NCI-H69 (cell line): ENCODE measurements at regions not wholly inside any gene's neighbourhood (a gene's known extent, or its start where the extent isn't known, plus 50 kb on each side); places are given as distances from the start of the nearest gene placed in this dataset.

Experiments
- DNase-seq: peaks from one replicate; lab custom pipeline; 2025; lab: John Stamatoyannopoulos, UW

DNA sequence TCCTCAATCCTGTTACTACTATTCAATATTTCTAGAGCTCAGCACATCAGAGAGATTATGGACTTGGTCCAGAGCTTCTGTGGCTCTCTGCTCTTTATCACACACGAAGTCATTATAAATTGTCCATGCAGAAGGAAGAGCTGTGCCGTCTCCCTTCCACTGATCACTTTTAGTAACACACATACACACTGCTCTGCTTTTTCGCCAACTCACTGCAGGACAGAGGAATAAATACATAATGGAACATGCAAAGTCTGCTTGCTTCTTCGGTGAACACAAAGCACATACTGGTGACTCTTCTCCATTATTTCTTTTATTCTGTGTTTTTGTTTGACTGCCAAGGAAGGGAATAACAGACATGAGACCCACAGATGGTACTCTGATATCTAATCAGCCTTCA, 1000.0 kb upstream of the TENM4 start:
- no peak for DNase-seq

DNA sequence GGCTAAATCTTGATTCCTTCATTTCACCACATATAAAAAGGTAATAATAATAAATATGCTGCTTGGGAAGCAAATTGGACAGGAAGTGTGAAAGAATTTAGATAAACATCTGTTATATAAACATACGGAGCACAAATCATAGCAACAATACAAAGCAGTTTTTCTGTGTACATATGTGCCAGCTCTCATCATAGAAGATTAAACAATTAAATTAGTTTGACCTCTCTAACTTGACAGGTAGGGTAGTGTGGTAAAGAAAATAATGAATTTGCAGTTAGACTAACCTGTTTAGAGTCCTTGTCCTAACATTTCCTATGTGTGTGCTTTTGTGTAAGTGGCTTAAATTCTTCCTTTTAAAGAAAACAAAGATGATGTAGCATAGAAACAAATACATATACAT, 995.7 kb upstream of the TENM4 start:
- no peak for DNase-seq

- no peak for DNase-seq
Observed at GRCh38 chr11:80435345-80435744, 994.5 kb upstream of the TENM4 start.

DNA sequence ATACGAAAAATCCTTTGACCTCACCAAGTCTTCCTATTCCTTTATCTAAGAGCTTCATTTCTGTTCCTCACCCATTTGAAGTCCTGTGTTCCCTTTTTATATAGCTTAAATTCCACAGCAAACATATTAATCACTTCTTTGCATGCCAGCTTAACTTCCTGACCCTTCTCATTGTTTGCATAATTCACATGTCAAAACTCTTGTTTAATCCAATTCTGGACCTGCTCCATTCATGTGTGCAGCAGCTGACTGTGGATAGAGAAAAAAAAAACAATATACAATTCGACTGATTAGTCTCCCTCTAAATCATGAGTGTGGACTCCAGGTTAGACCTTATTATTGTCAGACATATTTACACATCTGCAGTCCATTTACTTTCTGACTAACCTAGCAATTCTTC, 991.2 kb upstream of the TENM4 start:
- DNase-seq = no peak

DNA sequence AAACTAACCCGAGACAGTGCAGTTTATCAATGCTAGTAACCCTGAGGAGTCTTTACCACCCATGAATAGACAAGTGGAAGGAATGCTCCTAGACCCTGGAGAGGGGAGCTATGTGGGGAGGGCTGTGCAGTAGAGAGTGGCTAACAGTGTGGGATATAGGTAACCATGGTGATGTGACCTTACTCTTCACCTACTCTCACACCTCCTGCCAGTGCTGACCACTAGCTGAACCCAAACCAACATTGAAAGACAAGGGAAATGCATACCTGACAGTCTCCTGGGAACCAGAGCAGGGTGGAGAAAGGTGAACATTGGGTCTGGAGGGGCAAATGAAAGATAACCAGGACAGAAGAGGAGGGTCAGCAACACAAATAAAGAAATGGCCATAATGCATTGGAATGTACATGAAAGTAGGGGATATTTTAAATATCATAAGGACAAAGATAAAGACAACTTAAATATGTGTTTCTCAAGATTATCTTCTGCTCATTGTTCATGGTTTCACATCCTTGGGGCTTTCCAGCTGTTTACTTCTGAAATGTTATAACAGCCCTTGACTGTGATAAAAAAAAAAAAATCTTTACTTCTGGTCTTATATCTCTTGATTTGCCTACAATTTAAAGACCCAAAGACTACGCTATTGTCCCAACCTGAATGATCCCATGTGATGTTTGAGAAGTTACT, 983.3 kb upstream of the TENM4 start:
- no peak for DNase-seq

DNA sequence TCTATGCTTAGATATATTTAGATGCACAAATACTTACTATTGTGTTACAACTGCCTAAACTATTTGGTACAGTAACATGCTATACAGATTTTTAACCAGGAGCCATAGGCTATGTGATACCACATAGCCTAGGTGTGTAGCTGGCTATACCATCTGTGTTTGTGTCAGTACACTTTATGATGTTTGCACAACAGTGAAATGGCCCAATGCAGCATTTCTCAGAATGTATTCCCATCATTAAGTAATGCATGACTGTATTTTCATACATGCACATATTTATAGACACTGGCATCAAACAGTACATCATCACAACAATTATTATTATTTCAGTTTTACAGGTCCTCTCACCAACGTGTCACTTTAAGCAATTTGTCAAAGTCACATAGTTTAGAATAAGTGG, 979.5 kb upstream of the TENM4 start:
- DNase-seq = no peak

- DNase-seq = no peak
Observed at GRCh38 chr11:80417681-80418080, 976.9 kb upstream of the TENM4 start.

- DNase-seq = no peak
Observed at GRCh38 chr11:80415580-80415979, 974.8 kb upstream of the TENM4 start.

GRCh38 chr11:80414181-80415165, 973.6 kb upstream of the TENM4 start:
- DNase-seq = no peak

DNA sequence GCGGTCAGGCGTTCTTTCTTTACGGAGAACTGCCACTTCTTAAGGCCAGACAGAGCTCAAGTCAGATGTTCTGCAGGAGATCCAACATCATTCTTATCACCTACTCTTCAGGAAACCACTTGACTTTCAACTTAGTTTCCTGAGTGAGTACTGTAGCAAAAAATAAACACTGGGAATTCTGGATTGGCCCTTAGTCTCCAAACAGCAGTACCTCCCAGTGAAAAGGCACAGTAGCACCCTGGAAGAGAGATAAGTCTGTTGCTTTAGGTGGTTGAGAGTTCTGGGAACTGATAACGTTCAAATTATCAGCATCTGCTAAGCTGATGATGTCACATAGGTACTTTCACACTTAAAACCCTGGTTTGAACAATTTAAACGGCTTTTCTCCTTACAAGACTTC, 971.8 kb upstream of the TENM4 start:
- no peak for DNase-seq

- no peak for DNase-seq
Observed at GRCh38 chr11:80393210-80393609, 952.4 kb upstream of the TENM4 start.

DNA sequence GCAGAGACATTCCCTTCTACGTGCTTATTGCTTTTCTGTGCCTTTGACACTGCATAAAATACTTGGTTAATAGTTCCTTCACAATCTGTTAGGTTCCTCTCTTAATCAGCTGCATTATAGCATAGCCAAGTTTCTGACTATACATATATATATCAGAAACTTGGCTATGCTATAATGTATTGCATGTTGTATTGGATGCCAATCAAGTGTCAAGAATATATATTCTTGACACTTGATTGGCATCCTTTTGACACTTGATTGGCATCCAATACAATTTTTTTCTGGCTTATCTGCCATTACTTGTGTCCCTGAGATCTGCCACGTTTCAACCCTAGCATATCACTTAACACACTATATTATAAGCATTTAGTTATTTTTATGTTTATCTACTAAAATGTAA, 949.7 kb upstream of the TENM4 start:
- DNase-seq = no peak

- DNase-seq = no peak
Observed at GRCh38 chr11:80388536-80388935, 947.7 kb upstream of the TENM4 start.

GRCh38 chr11:80388130-80388529, 947.3 kb upstream of the TENM4 start:
- no peak for DNase-seq

DNA sequence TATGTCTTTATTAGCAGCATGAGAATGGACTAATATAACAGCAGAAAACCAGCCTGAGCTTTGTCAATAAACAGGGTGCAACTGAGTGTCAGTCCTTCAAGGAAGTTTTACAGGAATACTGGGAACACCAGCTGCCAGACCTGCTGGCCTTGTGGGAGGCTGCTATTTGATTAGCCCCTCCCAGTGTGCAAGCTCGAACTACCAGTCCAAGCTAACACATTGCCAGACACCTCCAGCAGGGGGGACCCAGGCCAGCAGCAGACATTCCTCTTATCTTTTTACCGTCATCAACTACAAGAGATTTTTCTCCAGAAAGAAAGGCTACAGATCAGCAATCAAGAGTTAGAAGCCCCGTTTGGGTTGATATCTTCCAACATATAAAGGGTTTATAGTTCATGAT, 942.8 kb upstream of the TENM4 start:
- DNase-seq = peak; percentile 16

DNA sequence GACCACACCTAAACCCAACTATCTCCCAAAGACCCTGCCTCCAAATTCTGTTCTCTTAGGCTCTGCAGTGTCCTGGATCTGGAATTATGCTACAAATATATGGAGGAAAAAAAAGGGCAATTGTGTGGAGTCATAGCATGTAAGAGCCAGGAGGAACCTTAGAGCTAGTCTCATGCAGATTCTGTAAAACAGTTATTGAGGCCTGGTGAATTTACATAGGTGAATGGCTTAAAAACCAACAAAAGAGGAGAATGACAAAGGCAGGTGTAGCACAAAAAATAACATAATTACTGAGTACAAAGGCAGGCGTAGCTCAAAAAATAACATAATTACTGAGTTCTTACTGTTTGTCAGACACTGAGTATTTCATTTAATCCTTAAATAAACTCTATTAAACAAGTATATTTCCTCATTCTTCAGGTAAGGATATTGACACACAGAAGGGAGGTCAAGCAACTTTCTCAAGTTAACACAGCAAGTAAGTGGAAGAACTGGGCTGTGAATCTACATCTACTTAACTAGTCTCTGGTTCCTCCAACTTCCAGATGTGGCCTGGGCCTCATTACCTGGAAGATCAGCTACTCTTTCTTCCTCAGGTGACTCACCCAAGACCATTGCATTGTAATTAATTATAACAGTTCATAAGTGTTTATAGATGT, 938.9 kb upstream of the TENM4 start:
- DNase-seq = peak; percentile 38

DNA sequence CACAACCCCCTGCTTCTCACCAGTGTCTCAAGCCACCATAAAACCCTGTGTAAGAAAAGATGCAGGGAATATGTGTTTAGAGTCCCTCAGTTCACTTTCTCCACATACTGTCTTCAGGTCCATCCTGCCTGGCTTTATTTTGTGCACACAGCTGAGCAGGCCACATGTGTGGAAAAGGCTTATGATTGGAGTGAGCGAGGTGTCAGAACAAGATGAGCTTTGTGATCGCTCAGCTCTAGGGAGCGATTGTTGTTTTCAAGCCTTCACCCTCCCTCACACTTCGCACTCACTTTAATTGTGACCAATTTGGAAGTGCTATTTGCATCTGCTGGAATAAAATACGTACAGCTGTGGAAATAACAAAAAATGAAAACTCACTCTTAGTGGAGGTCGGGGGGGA, 931.1 kb upstream of the TENM4 start:
- no peak for DNase-seq

DNA sequence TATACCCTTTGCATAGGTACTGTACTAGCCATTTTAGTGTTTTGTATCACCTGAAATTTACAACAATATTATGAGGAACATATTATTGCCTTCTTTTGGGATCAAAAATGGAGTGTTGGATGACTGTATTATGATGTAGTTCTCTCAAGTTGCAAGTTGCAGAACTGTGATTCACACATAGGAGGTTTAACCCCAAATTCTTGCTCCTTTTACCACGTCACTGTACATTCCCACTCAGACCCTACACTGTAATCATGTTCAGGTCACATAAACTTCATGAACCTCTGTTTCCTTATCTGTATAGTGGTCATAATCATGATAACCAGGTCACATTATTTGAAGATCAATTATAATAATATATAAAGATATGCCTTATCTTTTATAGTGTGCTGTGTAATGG, 925.1 kb upstream of the TENM4 start:
- DNase-seq = no peak

DNA sequence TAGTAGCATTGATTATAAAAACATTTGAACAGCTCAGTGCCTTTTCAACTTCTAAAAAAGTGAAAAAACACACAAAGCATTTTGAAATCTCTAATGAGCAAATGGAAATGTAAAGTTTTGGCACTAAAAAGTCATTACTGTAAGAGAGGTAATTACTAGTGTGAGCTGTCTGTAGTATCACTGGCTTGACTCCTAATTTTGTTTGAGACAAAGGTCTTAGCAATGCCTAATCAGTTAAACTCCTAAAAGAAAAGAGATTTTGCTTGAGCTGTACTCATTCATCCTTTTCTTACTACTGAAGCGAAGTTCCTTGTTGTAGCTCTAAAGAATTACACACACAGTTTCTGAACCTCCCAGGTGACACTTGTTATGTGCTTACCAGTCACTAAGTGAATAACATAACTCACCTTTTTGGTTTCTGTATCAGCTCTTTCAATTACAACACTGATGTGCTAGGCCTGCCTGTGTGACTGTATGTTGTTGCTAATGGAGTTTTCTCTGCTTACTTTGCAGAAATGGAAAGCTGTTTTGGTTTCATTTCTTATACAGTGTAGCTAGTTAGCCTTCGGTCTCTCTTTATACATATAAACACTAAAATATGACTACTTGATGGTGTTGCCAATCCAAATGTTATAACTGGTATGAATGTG, 924.4 kb upstream of the TENM4 start:
- DNase-seq = no peak

GRCh38 chr11:80362563-80363340, 921.9 kb upstream of the TENM4 start:
- DNase-seq = no peak

DNA sequence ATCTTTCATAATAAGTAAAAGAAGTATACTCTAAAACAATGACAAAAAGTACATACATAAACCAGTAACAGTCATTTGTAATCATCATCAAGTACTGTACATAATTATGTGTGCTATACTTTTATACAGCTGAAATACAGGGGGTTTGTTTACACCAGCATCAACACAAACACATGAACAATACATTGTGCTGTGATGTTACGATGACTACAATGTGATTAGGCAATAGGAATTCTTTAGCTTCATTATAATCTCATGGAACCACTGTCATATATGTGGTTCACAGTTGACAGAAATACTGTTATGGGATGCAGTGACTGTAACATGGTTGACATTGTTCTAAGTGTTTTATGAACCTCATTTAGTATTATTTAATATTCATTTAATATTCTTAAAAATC, 914.4 kb upstream of the TENM4 start:
- DNase-seq = no peak

GRCh38 chr11:80350541-80350940, 909.7 kb upstream of the TENM4 start:
- DNase-seq = no peak
